GM19467 (cell line): ENCODE measurements at regions not wholly inside any gene's neighbourhood (a gene's known extent, or its start where the extent isn't known, plus 50 kb on each side); places are given as distances from the start of the nearest gene placed in this dataset.

Experiments used
- ATAC-seq: cut with Tn5 transposase; IDR thresholded peaks from one replicate; pipeline ENCODE4 v1.9.1; 2021; ENCODE audit warnings: mild to moderate bottlenecking, moderate library complexity; ENCODE audit not compliant: unreplicated experiment

DNA sequence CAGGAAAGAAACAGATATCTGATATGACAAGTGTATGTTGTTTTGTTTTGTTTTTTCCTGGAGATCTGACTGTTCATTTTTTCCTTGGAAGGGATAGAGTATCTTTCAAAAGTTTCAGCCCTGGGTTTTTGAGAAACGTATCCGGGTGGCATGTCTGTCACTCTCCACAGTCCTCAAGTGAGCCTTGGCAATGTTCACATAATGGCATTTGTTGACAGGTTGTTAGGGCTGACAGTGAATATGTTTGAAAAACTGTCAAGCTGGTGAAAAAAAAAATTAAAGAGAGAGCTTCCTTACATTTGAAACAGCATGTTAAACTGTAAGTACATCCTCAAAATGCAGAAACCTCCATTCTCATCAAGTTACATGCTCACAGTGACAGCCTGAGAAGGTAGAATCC, 113.0 kb upstream of the DYNLRB2 start:
- no peak for ATAC-seq

DNA sequence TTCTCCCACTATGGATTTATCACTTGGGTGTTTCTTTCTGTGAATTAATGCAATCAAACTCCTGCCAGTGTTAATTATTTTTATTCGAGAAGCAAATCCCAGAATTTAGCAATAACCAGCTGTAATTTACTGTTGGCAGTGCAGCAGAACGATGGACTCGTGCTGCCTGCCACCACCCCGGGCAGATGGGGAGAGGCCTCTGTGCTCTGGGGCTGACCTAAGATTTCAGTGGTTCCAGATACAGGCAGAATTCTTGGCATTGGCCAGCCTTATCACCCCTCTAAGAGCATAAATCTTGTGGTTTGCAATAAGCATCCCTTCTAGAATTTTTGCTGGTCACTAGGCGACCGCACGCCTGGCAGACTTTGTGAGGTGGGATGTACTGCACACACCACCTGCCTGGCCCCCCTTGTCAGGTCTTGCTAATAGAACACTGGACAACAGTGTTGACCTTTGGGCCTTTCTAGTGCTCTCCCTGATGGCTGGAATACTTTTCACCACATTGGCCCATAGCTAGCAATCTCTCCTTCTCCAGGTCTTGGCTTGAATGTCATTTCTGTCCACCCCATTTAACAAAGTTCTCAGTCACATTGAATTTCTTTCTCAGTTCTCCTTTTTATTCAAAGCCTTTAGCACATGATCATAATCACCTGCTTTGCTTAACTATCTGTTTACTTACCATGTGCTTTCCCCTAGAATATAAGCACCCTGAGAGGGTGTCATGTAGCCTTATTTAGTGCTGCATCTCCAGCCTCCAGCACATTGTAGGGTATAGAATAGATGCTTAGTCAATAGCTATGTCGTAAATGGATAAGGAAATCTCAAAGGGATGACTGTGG, 122.1 kb upstream of the DYNLRB2 start:
- no peak for ATAC-seq

DNA sequence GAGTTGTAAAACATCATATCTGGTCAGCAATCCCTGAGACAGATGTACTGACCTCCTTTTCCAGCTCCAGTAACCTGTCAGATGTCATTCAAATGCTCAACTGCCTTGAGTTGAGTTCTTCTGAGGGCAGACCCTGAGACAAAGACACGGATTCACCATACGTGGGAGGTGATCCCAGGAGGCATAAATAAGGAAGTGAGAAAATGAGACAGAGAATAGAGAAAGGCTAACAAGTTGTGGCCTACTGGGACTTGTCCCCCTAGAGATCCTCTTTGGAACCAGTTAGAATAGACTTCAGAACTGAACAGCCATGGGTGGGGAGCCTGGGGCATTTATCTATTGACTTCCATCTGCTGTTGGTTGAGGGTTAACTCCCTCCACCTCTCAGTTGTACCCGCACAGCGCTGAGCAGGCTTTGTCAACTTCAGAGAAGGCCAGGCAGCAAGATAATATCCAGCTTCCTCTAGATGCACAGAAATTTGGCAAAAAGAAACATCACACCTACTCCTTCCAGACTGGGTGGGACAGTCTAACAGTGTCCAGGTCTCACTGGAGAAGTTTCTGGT, 123.0 kb upstream of the DYNLRB2 start:
- no peak for ATAC-seq

DNA sequence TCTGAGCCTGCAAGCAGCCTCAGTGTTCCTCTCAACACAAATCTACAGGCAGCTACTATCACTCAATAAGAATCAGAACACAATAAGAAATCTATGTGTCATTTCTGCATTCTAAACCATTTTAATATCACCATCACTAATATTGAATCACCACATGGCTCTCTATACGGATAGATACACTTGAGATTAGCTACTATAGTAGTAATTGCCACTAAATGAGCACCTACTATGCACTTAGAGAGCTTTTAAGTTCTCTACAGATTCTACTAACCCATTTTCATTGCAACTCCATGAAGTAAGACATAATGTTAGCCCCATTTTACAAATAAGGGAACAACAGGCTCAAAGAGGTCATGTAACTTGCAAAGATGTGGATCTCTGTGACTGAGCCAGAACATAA, 132.8 kb upstream of the DYNLRB2 start:
- no peak for ATAC-seq

DNA sequence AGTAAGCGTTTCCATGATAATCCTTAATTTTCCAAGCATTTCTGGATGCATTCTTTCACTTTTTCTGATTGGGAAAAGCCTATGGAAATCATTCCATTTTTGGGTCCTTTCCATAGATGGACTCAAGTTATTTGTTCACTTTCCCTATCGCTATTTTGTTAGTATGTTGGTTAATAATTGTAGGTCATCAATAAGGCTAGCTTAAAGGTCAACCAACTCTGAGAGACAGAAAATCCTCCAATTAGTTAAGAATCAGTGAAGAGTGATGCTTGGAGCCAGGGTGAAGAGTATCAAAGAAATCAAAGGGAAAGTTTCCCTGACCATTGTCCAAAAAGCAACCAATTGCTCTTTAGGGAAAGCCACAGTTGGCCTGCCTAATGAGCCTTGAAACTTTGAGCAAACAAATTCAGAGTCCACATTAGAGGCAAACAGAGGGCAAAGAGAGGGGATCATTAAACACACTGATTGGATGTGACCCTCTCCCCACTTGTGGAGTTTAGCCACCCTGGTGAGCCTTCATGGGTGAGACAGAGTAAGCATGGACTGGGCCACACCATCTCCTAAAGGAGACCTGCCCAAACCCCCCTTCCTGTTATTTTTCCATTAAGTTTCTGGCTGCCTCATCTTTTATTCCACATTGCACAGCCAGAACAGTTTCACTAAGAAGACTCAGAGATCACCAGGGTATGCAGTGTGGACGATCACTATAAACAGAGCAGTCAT, 133.4 kb upstream of the DYNLRB2 start:
- no peak for ATAC-seq

DNA sequence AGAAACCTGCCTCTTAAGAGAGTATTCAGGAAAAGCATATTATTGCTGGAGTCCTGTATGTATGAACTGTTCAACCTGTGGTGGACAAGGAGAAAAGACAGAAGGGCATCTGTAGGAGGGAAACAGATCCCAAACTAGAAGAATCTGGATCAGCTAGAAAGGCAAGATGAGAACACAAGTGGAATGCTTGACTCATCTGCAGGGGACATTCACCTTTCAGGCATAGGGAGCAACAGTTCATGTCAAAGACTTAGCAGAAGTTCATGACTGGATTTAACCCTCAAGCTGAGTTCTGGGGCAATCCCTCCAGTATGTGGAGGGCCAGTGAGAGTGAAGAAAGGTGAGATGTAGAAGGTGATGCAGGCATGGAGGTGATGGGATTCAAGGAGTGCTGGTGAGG, 135.9 kb upstream of the DYNLRB2 start:
- no peak for ATAC-seq

DNA sequence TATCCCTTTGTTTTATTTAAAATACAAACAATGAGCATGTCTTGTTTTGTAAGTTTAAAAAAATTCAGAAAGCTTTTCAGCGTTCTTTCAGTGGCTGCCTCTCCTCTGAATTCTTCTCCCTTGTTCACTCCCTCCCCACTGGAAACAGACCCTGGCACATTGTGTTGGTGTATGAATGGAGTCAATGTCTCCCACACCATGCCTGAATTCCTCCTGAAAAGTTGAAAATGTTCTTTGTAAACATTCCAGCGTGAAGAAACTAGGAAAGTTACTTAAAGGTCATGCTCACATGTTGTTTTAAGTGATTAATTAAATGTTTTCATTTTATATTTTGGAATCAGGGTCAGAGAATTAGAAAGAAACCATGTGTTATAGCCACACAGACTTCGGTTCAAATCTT, 136.9 kb upstream of the DYNLRB2 start:
- no peak for ATAC-seq

DNA sequence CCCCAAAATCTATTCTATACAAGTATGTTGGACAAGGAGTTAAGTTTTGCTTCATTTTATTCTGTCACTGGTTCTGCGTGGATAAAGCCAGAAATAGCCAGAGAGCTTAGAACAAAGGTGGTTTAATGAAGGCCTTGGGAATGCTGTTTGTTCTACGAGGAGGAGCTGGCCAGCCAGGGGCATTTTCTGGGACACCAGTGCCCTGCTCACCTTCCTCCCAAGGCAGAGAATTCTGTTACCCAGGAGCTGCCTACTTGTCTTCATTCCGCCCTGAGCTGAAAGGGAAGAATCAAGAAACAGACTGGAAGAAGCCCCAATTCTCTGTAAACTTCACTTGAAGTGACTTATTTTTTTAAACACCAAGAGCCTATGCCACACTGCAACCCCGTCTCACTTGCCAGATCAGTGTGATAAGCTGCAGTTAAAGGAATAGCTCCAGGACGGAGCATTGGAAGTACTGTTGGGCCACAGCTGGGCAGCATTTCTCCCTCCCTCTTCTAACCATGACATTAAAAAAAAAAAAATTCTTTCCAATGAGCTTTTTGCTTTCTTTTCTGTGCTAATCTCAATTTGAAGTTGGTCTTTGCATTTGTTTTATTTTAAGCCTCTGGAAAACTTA, 149.8 kb upstream of the DYNLRB2 start:
- ATAC-seq: no peak

DNA sequence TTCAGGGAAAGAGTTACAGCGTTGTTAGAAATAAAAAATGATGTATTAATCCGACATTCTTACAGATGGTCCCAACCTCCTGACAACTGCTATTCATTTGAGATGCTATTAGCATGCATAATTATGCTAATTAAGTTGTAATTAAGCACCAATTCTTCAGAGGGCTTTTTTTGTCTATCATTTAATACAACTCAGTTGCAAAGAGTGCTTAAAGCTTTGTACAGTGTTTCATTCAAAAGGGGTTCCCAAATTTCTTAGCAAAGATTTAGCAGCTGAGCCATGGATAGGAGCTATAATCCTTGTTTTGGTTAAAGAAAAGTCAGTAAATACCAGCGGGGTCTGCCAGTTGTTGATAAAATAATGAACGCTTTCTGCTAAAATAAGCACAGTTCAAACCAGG, 150.7 kb upstream of the DYNLRB2 start:
- ATAC-seq: no peak

DNA sequence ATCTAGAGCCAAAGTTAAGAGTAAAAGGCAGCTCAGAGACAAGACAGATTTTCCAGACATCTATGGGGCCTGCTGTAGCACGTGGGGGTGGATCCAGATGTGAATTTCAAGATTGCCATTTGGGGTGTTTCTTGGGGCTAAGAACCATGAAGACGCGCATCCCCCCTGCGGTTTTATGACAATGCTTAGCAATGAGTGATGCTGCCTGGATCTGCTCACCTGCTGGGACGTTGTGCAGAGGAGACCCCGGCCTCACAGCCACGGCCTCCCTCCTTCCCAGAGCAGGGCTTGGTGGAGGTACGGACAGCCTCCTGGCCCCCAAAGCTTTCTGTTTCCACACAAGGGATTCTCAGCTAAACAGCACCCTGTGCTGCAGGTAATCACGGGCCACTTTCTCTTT, 151.5 kb upstream of the DYNLRB2 start:
- no peak for ATAC-seq

DNA sequence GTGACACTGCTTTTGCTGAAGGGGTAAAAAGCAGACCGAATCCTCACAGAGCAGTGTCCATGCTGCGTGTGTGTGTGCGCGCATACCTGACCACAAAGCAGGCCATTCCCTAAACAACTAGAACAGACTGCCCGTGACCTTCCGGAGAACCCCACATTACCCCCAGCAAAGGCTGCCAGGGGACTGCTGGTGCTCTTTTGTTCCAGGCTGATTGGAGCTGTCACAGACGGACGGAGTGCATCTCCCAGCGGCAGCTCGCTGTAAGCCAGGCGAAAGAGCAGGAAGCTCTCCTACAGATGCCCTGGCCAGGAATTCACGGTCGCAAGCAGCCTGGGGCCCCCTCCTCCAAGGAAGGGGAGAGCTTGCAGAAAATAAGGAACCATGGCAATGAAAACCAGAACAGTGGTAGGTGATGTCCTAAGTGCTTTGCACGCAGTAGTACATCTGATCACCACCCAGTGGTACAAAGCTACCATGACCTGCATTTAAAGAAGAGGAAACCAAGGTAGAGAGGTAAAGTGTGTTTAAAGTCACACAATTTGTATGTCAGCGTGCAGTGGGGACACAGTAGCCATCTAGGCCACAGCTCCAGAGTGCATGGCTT, 153.4 kb upstream of the DYNLRB2 start:
- ATAC-seq: no peak

DNA sequence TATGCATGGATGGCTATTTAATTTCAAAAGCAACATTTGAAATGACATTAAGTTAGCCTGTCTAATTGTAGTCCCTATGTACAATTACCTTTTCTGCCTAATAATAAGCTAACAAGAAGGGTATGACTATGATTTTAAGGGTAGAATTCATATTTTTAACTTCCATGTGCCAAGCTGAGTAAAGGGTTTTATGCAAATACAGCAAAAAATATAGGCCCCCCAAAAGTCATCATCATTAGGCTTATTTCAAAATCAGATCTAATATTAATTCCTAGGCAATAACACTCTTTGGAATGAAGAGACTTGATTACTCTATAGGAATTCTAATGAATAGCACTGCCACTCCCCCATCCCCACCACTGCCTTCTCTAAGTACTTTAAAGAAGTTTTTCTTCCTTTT, 155.9 kb upstream of the DYNLRB2 start:
- no peak for ATAC-seq

DNA sequence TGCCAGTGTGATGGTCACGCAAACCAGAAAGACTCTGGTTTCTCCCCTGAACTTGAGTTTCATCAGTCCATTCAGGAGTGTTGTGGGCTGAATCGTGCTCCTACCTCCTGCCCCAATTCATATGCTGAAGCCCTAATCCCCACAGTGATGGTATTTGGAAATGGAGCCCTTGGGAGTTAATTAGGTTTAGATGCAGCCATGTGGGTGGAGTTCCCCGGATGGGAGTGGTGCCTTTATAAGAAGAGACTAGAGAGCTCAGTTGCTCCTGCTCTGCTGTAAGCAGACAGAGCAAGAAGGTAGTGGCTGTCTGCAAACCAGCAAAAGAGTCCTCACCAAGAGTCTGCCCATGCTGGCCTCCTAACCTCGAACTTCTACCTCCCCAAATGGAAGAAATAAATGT, 160.3 kb upstream of the DYNLRB2 start:
- ATAC-seq: no peak

DNA sequence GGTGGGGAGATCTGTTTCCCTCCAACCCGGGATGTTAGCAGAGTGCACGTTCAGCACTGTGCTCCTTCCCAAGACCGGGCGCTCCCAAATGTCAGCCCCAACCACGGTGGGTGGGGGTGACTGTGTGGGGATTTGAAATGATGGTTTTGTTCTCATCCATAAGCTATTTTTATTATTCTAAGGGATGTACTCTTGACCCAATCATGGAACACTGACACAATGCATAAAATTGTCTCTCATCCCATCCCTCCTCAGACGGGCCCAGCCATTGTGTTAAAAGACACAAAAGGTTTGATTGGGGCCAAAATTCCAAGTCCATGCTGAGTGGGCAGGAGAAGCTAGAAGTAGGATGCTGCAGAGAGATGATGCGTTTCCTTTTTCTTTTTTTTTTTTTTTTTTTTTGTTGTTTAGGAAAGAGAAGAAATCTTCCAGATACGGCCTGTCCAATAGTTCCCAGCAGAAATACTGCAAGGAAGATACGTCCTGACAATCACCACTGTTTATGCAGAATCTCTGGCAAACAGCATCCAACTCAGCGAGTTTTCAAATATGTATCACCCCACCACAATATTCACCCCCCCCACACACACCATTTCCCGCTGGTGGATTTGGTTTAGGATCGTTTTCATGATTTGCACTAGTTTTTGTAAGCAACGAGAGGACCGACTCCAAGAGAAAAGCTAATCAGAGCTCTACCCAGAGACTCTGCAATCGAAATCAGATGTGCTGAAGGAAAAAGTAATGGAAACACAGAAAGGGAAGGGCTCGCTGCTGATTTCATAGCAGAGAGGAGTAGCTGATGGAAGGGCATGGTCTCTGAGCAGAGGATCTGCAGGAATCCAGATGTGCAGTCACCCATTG, 163.5 kb upstream of the DYNLRB2 start:
- ATAC-seq: no peak

DNA sequence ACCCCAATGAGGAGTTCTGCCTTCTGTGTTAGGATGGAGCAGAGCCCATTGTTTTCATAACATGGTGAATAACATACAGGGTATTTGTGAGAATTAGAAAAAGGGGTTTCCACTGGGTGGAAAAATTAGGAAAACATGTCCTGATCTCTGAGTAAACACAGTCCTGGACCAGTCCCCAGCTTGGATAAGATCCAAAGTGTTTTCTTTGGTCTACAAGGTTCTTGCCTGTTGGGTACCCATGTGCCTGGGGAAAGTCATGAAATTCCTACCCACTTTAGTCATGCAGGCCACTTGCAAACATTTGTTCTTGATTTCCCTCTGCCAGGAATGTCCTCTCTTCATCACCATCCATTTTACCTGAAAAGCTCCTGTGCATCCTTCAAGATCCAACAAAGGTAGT, 164.8 kb upstream of the DYNLRB2 start:
- ATAC-seq: no peak

DNA sequence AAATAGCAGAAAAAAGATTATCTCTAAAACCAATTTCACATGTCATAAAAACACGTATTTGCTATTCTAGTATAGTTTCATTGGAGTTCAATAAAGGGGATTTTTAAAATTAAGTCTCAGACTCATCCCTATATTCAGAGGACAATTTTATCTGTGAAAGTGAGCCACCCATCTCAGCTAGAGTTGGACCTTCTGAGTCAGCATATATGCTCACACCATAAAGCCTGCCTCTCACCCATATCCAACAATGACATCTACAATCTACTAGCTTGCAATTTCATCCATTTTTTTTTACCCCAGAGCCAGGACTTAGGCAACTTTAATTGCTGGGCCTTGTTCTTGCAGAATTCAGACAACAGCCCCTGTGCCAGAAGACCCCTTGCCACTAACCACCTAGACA, 165.3 kb upstream of the DYNLRB2 start:
- ATAC-seq: no peak

DNA sequence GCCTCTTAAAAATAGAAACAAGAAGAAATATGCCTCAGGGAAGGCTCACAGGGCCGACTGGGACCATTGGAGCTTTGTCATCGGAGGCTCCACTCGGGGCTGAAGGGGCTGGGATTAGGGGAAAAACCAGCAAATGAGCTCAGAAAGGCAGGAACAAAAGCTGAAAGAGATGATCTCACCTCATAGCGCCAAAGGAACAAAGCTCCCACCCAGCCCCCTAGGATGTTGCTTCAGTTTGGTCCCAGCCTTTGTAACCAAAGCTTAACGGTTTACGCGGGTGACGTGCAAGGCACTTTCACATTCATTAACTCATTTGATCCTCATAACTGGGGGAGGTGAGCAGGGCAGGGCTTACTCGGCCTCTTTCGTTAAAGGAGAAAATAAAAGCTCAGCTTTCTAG, 168.5 kb upstream of the DYNLRB2 start:
- no peak for ATAC-seq

DNA sequence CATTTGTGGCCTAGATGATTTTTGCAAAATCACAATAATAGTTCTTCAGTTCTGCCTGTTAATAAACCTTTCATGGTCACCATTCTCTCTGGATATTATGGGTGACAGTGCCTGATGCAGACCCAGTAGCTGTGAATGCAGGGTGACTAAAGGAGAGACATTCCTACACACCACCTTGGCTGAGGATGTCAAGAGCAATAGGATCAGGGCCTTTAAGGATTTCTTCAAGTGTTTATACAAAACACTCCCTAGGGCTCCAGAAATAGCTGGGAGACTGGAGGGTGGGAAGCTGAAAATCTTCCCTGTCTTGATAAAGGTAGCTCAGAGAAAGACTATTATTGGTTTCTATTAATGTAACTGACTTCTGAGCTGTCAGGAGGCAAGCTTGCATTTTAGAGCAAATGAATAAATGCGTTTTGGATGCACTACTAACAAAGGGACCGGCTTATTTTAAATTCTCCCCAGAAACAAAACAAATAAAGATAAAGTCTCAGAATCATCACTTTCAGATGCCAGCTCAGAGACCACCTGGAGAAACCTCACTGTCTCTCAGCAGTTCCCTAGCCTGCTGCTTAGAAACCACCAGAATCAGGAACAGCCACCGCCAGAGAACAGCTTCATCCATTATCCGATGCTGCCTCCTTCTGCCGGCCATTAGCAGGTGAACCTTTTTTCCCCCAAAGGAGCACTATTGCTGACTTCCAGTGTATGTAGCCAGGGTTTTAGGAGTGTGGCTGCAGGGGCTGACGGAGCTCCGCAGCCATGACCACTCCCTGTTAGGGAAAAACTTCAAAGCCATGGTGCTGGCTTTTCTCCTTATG, 171.4 kb upstream of the DYNLRB2 start:
- no peak for ATAC-seq

DNA sequence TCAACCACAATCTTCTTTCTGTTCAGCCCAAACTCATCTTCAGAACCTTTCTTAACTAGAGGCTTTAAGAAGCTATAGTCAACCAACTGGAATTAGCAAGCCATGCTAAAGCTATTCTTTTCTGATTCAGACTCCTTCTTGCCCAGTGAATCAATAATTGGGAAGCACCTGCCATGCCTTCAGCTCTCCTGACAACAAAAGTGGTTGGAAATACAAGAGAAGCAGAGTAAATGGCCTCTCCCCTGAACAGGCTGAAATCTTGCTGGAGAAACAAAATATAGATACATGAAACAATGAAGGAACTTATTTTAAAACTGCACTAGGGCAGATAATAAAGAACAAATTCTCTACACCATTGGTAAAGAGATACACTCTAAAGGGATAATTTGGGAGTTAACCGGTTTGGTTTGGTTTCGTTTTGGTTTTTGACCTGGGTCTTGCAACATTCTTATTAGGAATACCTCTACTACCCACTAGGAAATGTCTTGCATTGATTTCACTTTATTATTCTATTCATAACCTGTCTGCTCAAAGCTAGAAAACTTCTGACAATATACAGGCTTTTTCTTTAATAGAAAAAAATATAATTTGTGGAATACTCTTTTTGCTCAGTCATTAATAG, 173.6 kb upstream of the DYNLRB2 start:
- ATAC-seq: no peak
